Right lobe of liver (tissue), 6 donors: ENCODE measurements at regions not wholly inside any gene's neighbourhood (a gene's known extent, or its start where the extent isn't known, plus 50 kb on each side); places are given as distances from the start of the nearest gene placed in this dataset.

Experiments used
- ATAC-seq, 4 donors: fragments of 200-7000 bp; cut with Tn5 transposase; one replicate each; pipeline ENCODE4 v1.9.1; 2020; ENCODE audit warnings: mild to moderate bottlenecking in 4 of 4, moderate library complexity in 4 of 4
- DNase-seq, 3 donors: peaks; one replicate each; pipeline ENCODE4 v3.0.0-alpha.2; 2020
- H3K27ac ChIP-seq, 3 donors: fragments of 200-600 bp; one replicate each; pipeline ENCODE4 v1.8.0; 2022
- H3K27me3 ChIP-seq, 2 donors: fragments of 200-600 bp; one replicate each; pipeline ENCODE4 v1.8.0; 2022
- H3K36me3 ChIP-seq, 4 donors: fragments of 200-600 bp; sonication (generic) in 1 of 4; one replicate each; pipeline versions ENCODE4 v1.5.1 to v1.8.0; 2017 to 2022; ENCODE audit warnings: control low read depth in 1 of 4
- H3K4me1 ChIP-seq, 4 donors: fragments of 200-600 bp; sonication (generic) in 1 of 4; one replicate each; pipeline versions ENCODE4 v1.5.1 to v1.8.0; 2017 to 2022; ENCODE audit warnings: control low read depth in 1 of 4
- H3K4me3 ChIP-seq, 3 donors: fragments of 200-600 bp; one replicate each; pipeline ENCODE4 v1.8.0; 2022
- H3K9me3 ChIP-seq, 4 donors: fragments of 200-600 bp; sonication (generic) in 1 of 4; one replicate each; pipeline versions ENCODE4 v1.5.1 to v1.8.0; 2017 to 2022; ENCODE audit warnings: control low read depth in 1 of 4
- POLR2A ChIP-seq: fragments of 450-650 bp; IDR thresholded peaks from one replicate; pipeline ENCODE4 v1.6.1; 2017; ENCODE audit warnings: antibody characterized with exemption, mild to moderate bottlenecking
- WGBS: methylation state at CpG from one replicate; pipeline ENCODE4 v1.1.6; 2018; ENCODE audit warnings: low coverage, low lambda C conversion rate; ENCODE audit not compliant: insufficient coverage; ENCODE audit errors: missing lambda C conversion rate; 5-methylcytosine and 5-hydroxymethylcytosine counted together
- intact Hi-C, 2 donors: fragments of 100-400 bp; cut with DNase I; formaldehyde crosslinking; loops; one replicate each; pipeline versions ENCODE4 v1.11.2 to v1.14.1; 2022
- TF ChIP-seq, protein P1 (sequence below), 4 donors: fragments of 200-600 bp in 3 of 4; fragments of 450-650 bp in 1 of 4; IDR thresholded peaks; one replicate each; pipeline versions ENCODE4 v1.5.1 to v1.8.0; 2016 to 2022; ENCODE audit warnings: antibody characterized with exemption in 4 of 4, mild to moderate bottlenecking in 2 of 4
- donor health status: DM: no; HTN: yes; CAD: no.
- donor health status: DM: no; HTN: no; CAD: no.
- donor health status: DM: no; HTN: no; CAD: no.
- donor health status: DM: no; HTN: yes; CAD: no.
- donor health status: DM: no; HTN: yes; CAD: no.

DNA sequence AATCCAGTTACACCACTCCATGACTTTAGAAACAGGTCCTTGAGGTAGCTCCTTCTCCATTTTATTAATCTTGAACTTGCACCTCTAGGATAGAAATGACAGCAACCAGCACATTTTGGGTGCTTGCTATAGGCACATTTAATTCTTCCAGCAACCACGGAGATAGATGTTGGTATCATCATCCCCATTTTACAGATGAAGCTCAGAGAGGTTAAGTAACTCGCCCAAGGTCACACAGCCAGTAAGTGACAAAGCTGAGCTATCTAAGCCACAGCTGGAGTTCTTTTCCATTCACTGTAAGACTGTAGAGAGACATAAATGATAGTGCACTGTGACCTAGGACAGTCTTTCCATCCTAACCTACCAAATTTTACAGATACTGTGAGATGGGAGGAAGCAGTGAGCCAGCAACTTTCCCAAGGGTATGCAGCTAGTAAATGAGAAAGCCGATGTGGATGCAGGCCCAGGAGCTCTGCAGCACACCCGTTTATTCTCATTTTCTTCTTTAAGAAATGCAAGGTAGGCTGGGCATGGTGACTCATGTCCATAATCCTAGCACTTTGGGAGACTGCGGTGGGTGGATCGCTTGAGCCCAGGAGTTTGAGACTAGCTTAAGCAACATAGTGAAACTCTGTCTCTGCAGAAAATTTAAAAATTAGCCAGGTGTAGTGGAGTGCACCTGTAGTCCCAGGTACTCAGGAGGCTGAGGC lies 103.2 kb downstream of the TBX5 start:
- H3K9me3 ChIP-seq = no peaks in the 10 kb centered on the region
- no peaks in the 10 kb centered on the region for H3K4me1 ChIP-seq
- DNase-seq (no peak), ATAC-seq (no peak)
- no peak overlapping the region for H3K27ac ChIP-seq
- intact Hi-C loops = no loop called here
- no peaks in the 10 kb centered on the region for H3K36me3 ChIP-seq
- H3K27me3 ChIP-seq = no peaks in the 10 kb centered on the region
- TF ChIP-seq, protein P1, sequence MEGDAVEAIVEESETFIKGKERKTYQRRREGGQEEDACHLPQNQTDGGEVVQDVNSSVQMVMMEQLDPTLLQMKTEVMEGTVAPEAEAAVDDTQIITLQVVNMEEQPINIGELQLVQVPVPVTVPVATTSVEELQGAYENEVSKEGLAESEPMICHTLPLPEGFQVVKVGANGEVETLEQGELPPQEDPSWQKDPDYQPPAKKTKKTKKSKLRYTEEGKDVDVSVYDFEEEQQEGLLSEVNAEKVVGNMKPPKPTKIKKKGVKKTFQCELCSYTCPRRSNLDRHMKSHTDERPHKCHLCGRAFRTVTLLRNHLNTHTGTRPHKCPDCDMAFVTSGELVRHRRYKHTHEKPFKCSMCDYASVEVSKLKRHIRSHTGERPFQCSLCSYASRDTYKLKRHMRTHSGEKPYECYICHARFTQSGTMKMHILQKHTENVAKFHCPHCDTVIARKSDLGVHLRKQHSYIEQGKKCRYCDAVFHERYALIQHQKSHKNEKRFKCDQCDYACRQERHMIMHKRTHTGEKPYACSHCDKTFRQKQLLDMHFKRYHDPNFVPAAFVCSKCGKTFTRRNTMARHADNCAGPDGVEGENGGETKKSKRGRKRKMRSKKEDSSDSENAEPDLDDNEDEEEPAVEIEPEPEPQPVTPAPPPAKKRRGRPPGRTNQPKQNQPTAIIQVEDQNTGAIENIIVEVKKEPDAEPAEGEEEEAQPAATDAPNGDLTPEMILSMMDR (IDR thresholded peaks at IDR 0.05) = no peak
- TF ChIP-seq POLR2A = no peak
- WGBS = 52% methylated on average over 6 of the region's 6 CpGs
- no peak overlapping the region for H3K4me3 ChIP-seq

DNA sequence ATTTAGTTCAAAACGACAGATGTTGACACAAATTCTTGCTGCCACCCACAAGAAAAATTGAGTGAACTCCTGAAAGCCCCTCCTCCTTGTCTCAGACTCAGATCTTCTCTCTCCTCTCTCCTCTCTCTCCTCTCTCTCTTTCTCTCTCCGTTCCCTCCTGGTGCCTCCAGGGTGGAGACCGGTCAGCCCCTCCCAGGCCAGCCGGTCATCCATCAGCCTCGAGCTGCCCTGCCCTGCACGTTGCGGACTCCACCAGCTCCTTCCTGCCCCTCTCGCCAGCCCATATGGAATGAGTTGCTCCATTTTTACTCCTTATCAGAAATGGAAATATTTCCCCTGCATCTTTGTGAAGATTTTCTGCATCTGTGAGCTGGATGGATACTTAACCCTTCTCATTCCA lies 103.8 kb downstream of the TBX5 start:
- ATAC-seq = no peak
- Histone ChIP-seq H3K36me3 (no peaks in the 10 kb centered on the region), H3K4me3 (no peak overlapping the region), H3K4me1 (no peaks in the 10 kb centered on the region), H3K9me3 (no peaks in the 10 kb centered on the region), H3K27ac (no peak overlapping the region), H3K27me3 (no peaks in the 10 kb centered on the region)
- 11% methylated on average over 8 of the region's 8 CpGs for WGBS
- intact Hi-C loops = no loop called here
- DNase-seq = no peak
- TF ChIP-seq, protein P1 (IDR thresholded peaks at IDR 0.05) = no peak
- TF ChIP-seq POLR2A = no peak

DNA sequence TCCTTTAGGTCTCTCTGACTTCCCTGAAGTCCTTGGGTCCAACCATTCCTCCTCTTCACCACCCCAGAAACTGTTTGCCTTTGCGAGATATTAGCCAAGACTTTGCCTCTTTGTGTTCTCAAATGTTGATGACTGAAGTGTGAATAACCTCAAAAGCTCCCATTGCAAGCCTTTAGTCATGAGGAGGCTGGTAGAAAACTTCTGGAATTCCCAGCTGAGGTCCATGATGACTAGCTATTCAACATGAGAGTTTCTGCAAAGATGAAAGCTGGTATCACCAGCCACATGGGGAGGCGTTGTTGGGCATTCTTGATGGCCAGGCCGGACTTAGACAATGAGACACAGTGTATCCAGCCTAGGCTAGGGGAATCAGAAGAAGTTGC lies 111.7 kb downstream of the TBX5 start:
- H3K9me3 ChIP-seq = no peaks in the 10 kb centered on the region
- no peaks in the 10 kb centered on the region for H3K4me1 ChIP-seq
- no peak for ATAC-seq
- no peak for DNase-seq
- no peaks in the 10 kb centered on the region for H3K27me3 ChIP-seq
- 59% methylated on average over 3 of the region's 3 CpGs for WGBS
- no peak overlapping the region for H3K27ac ChIP-seq
- no peak overlapping the region for H3K4me3 ChIP-seq
- TF ChIP-seq POLR2A = no peak
- TF ChIP-seq, protein P1 (IDR thresholded peaks at IDR 0.05) = no peak
- H3K36me3 ChIP-seq = no peaks in the 10 kb centered on the region
- intact Hi-C loops = no loop called here

GRCh38 chr12:114293571-114294302 lies 112.2 kb downstream of the TBX5 start:
- Histone ChIP-seq H3K36me3 (no peaks in the 10 kb centered on the region), H3K27me3 (no peaks in the 10 kb centered on the region), H3K9me3 (no peaks in the 10 kb centered on the region), H3K4me3 (no peak overlapping the region), H3K27ac (no peak overlapping the region), H3K4me1 (no peaks in the 10 kb centered on the region)
- intact Hi-C loops = no loop called here
- DNase-seq (no peak), ATAC-seq (no peak)
- WGBS = 62% methylated on average over 1 of the region's 2 CpGs
- TF ChIP-seq POLR2A = no peak
- TF ChIP-seq, protein P1 (IDR thresholded peaks at IDR 0.05) = no peak
